WTC11 (cell line): ENCODE measurements at regions not wholly inside any gene's neighbourhood (a gene's known extent, or its start where the extent isn't known, plus 50 kb on each side); places are given as distances from the start of the nearest gene placed in this dataset.

Experiments used
- ATAC-seq: fragments of 200-7000 bp; cut with Tn5 transposase; 2 replicates; pipeline ENCODE4 v1.10.0; 2021; ENCODE audit warnings: mild to moderate bottlenecking, moderate library complexity
- CTCF ChIA-PET: fragments of 300-600 bp; sonication (Branson Sonifier 250); formaldehyde crosslinking; loops from one replicate; lab custom pipeline; 2021; ENCODE audit warnings: antibody characterized with exemption; lab: Charles Lee
- POLR2A ChIA-PET: fragments of 350-600 bp; sonication (Branson Sonifier 250); formaldehyde crosslinking; loops from one replicate; lab custom pipeline; 2021; ENCODE audit warnings: antibody characterized with exemption; lab: Charles Lee
- DNase-seq: peaks from one replicate; pipeline ENCODE4 v3.0.0; 2021; ENCODE audit warnings: low spot score
- H3K27ac Mint-ChIP-seq: 2 replicates; pipeline ENCODE4 v1.8.0; 2021; ENCODE audit warnings: mixed read lengths
- H3K27me3 Mint-ChIP-seq: 2 replicates; pipeline ENCODE4 v1.8.0; 2021; ENCODE audit warnings: low read depth, mild to moderate bottlenecking, moderate library complexity, mixed read lengths
- H3K36me3 Mint-ChIP-seq: 2 replicates; pipeline ENCODE4 v1.8.0; 2021; ENCODE audit warnings: mixed read lengths
- H3K4me1 Mint-ChIP-seq: 2 replicates; pipeline ENCODE4 v1.8.0; 2022; ENCODE audit warnings: mixed read lengths
- H3K4me3 Mint-ChIP-seq: 2 replicates; pipeline ENCODE4 v1.8.0; 2021; ENCODE audit warnings: mild to moderate bottlenecking, moderate library complexity, mixed read lengths
- H3K9me3 Mint-ChIP-seq: 2 replicates; pipeline ENCODE4 v1.8.0; 2021; ENCODE audit warnings: mixed read lengths
- AFF4 ChIP-seq: sonication (generic); formaldehyde crosslinking; IDR thresholded peaks from 2 replicates; pipeline ENCODE4 v1.8.1; 2023; ENCODE audit warnings: mild to moderate bottlenecking, missing genetic modification reagents, borderline replicate concordance
- ATF1 ChIP-seq: sonication (generic); formaldehyde crosslinking; IDR thresholded peaks from 2 replicates; pipeline ENCODE4 v1.8.1; 2023; ENCODE audit warnings: mild to moderate bottlenecking, moderate library complexity, missing genetic modification reagents
- CDX4 ChIP-seq: fragments of 250-450 bp; sonication (Bioruptor Pico); IDR thresholded peaks from 2 replicates; pipeline ENCODE4 v1.9.0; 2021; ENCODE audit warnings: moderate library complexity, mild to moderate bottlenecking, inconsistent platforms, borderline replicate concordance
- ESRRA ChIP-seq: sonication (generic); formaldehyde crosslinking; IDR thresholded peaks from 2 replicates; pipeline ENCODE4 v1.8.1; 2022; ENCODE audit warnings: mild to moderate bottlenecking, missing genetic modification reagents, borderline replicate concordance
- ETV6 ChIP-seq: sonication (generic); formaldehyde crosslinking; IDR thresholded peaks from 2 replicates; pipeline ENCODE4 v1.8.1; 2022; ENCODE audit warnings: mild to moderate bottlenecking, missing genetic modification reagents
- GTF2I ChIP-seq: fragments of 250-450 bp; sonication (Bioruptor Pico); conservative IDR thresholded peaks from 2 replicates; pipeline ENCODE4 v1.4.0; 2021; ENCODE audit warnings: mild to moderate bottlenecking
- KAT7 ChIP-seq: sonication (generic); formaldehyde crosslinking; IDR thresholded peaks from 2 replicates; pipeline ENCODE4 v1.8.1; 2023; ENCODE audit warnings: missing genetic modification reagents, mild to moderate bottlenecking, borderline replicate concordance
- NFATC4 ChIP-seq: fragments of 250-450 bp; sonication (Bioruptor Pico); IDR thresholded peaks from 2 replicates; pipeline ENCODE4 v1.9.0; 2021; ENCODE audit warnings: mild to moderate bottlenecking
- RORB ChIP-seq: fragments of 250-450 bp; sonication (Bioruptor Pico); IDR thresholded peaks from 2 replicates; pipeline ENCODE4 v1.9.0; 2021; ENCODE audit warnings: mild to moderate bottlenecking
- SP1 ChIP-seq: sonication (generic); formaldehyde crosslinking; conservative IDR thresholded peaks from 2 replicates; pipeline ENCODE4 v1.8.1; 2022; ENCODE audit warnings: missing genetic modification reagents
- TCF7 ChIP-seq: sonication (generic); formaldehyde crosslinking; IDR thresholded peaks from 2 replicates; pipeline ENCODE4 v1.8.0; 2022; ENCODE audit warnings: mild to moderate bottlenecking, low read depth, missing genetic modification reagents, moderate library complexity
- TEAD4 ChIP-seq: sonication (generic); formaldehyde crosslinking; IDR thresholded peaks from 2 replicates; pipeline ENCODE4 v1.8.0; 2022; ENCODE audit warnings: mild to moderate bottlenecking, missing genetic modification reagents
- ZMAT4 ChIP-seq: fragments of 250-450 bp; sonication (Bioruptor Pico); IDR thresholded peaks from 2 replicates; pipeline ENCODE4 v1.9.0; 2021; ENCODE audit warnings: mild to moderate bottlenecking
- ZNF121 ChIP-seq: sonication (generic); formaldehyde crosslinking; IDR thresholded peaks from 2 replicates; pipeline ENCODE4 v1.8.0; 2023; ENCODE audit warnings: missing genetic modification reagents
- ZNF232 ChIP-seq: sonication (generic); formaldehyde crosslinking; IDR thresholded peaks from 2 replicates; pipeline ENCODE4 v1.8.0; 2022; ENCODE audit warnings: mild to moderate bottlenecking, missing genetic modification reagents
- ZNF281 ChIP-seq: sonication (generic); formaldehyde crosslinking; IDR thresholded peaks from 2 replicates; pipeline ENCODE4 v1.8.0; 2023; ENCODE audit warnings: mild to moderate bottlenecking, missing genetic modification reagents
- ZNF425 ChIP-seq: fragments of 250-450 bp; sonication (Bioruptor Pico); conservative IDR thresholded peaks from 2 replicates; pipeline ENCODE4 v1.9.0; 2021; ENCODE audit warnings: mild to moderate bottlenecking
- ZNF512 ChIP-seq: sonication (generic); formaldehyde crosslinking; IDR thresholded peaks from 2 replicates; pipeline ENCODE4 v1.8.1; 2022; ENCODE audit warnings: missing genetic modification reagents, borderline replicate concordance
- ZSCAN18 ChIP-seq: fragments of 250-450 bp; sonication (Bioruptor Pico); IDR thresholded peaks from 2 replicates; pipeline ENCODE4 v2.1.2; 2022; ENCODE audit warnings: mild to moderate bottlenecking, moderate library complexity

- no peak for DNase-seq
- ATAC-seq: no peak
- ChIA-PET POLR2A (no interaction called here), CTCF (interaction anchor here (1.0 kb wide), 1 partner anchor 260 kb away, joined by 3 read pairs; no protein-coding TSS in a partner anchor)
- Mint-ChIP-seq H3K9me3 (peaks cover 7% of the 10 kb centered on the region), H3K27me3 (no peaks in the 10 kb centered on the region), H3K4me3 (no peak overlapping the region), H3K36me3 (no peaks in the 10 kb centered on the region), H3K4me1 (peaks cover 27% of the 10 kb centered on the region), H3K27ac (no peak overlapping the region)
- TF ChIP-seq CDX4 (CRISPR knock-in tag) (no peak), SP1 (CRISPR knock-in tag) (no peak), ATF1 (CRISPR knock-in tag) (no peak), ZNF425 (CRISPR knock-in tag) (no peak), TEAD4 (CRISPR knock-in tag) (no peak), ZSCAN18 (CRISPR knock-in tag) (no peak), NFATC4 (CRISPR knock-in tag) (no peak), RORB (CRISPR knock-in tag) (no peak)
These were observed 383.1 kb downstream of the FAM170A start for GRCh38 chr5:120012431-120012830.

GRCh38 chr5:120014535-120014934 is 385.2 kb downstream of the FAM170A start:
- no peak for TF ChIP-seq GTF2I
- no peak for TF ChIP-seq ZMAT4
- TF ChIP-seq ETV6 (CRISPR knock-in tag): no peak
- no peak for TF ChIP-seq ZNF281 (CRISPR knock-in tag)
- no peak for TF ChIP-seq AFF4 (CRISPR knock-in tag)
- no peak for TF ChIP-seq ZNF512 (CRISPR knock-in tag)
- TF ChIP-seq TEAD4 (CRISPR knock-in tag): no peak
- TF ChIP-seq TCF7: no peak
- TF ChIP-seq ZNF425 (CRISPR knock-in tag): no peak
- no peak for TF ChIP-seq ZNF232 (CRISPR knock-in tag)
- TF ChIP-seq ESRRA: no peak
- no peak for TF ChIP-seq ATF1 (CRISPR knock-in tag)
- no peak for TF ChIP-seq ZNF121
- no peak for TF ChIP-seq KAT7 (CRISPR knock-in tag)
- Mint-ChIP-seq H3K4me3 (no peak overlapping the region), H3K4me1 (peaks cover 20% of the 10 kb centered on the region), H3K27me3 (no peaks in the 10 kb centered on the region), H3K27ac (no peak overlapping the region), H3K9me3 (peaks cover 7% of the 10 kb centered on the region), H3K36me3 (no peaks in the 10 kb centered on the region)
- no peak for ATAC-seq
- DNase-seq: no peak
- CTCF ChIA-PET: no interaction called here
- POLR2A ChIA-PET: no interaction called here
